ENCODE measurements at regions not wholly inside any gene's neighbourhood (a gene's known extent, or its start where the extent isn't known, plus 50 kb on each side); places are given as distances from the start of the nearest gene placed in this dataset.

- Histone ChIP-seq H3K27me3 (ENCODE audit: insufficient read depth) (no peaks in the 10 kb centered on the region), H3K4me1 (ENCODE audit: insufficient read depth) (peaks cover 27% of the 10 kb centered on the region), H3K79me2 (replicated peaks; ENCODE audit: insufficient read depth) (no peaks in the 10 kb centered on the region), H3K36me3 (ENCODE audit: insufficient read depth) (no peaks in the 10 kb centered on the region), H3K4me2 (no peak overlapping the region), H2AFZ (no peak overlapping the region), H3K27ac (ENCODE audit: low read depth) (no peak overlapping the region), H4K20me1 (replicated peaks; ENCODE audit: insufficient read depth) (no peaks in the 10 kb centered on the region), H3K9me2 (ENCODE audit: insufficient read depth) (peaks cover 5% of the 10 kb centered on the region; the same call in 1 of the 2 replicates), H3K4me3 (no peak overlapping the region), H3F3A (replicated peaks; ENCODE audit: low read depth) (no peaks in the 10 kb centered on the region)
- peaks cover 25% of the 10 kb centered on the region for H3K4me1 Mint-ChIP-seq
- no peaks in the 10 kb centered on the region for H3K27me3 Mint-ChIP-seq (ENCODE audit: insufficient read depth, low read depth, poor library complexity)
- DNase-seq (ENCODE audit: low spot score) (no peak), ATAC-seq (no peak)
- H3K27ac Mint-ChIP-seq, result no peak overlapping the region; the same call in 1 of the 2 replicates
- H3K9me3 Mint-ChIP-seq, result no peaks in the 10 kb centered on the region; the same call in 2 of the 3 replicates
- TF ChIP-seq ZNF114 (CRISPR knock-in tag; IDR thresholded peaks at IDR 0.05) (no peak), CREB1 (CRISPR knock-in tag; IDR thresholded peaks at IDR 0.05; ENCODE audit: low read depth) (no peak), EZH2phosphoT487 (IDR thresholded peaks at IDR 0.05; ENCODE audit: unreplicated experiment) (no peak), REST (IDR thresholded peaks at IDR 0.05; ENCODE audit: unreplicated experiment) (no peak), JUNB (IDR thresholded peaks at IDR 0.05; ENCODE audit: unreplicated experiment) (no peak)
- TF ChIP-seq, protein P1, sequence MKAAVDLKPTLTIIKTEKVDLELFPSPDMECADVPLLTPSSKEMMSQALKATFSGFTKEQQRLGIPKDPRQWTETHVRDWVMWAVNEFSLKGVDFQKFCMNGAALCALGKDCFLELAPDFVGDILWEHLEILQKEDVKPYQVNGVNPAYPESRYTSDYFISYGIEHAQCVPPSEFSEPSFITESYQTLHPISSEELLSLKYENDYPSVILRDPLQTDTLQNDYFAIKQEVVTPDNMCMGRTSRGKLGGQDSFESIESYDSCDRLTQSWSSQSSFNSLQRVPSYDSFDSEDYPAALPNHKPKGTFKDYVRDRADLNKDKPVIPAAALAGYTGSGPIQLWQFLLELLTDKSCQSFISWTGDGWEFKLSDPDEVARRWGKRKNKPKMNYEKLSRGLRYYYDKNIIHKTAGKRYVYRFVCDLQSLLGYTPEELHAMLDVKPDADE (IDR thresholded peaks at IDR 0.05), result no peak
- no peaks in the 10 kb centered on the region for H3K36me3 Mint-ChIP-seq (ENCODE audit: low read depth)
- no peak overlapping the region for H3K4me3 Mint-ChIP-seq
Observed at GRCh38 chr7:94054130-94054529, 50.0 kb upstream of the BET1 start.

DNA sequence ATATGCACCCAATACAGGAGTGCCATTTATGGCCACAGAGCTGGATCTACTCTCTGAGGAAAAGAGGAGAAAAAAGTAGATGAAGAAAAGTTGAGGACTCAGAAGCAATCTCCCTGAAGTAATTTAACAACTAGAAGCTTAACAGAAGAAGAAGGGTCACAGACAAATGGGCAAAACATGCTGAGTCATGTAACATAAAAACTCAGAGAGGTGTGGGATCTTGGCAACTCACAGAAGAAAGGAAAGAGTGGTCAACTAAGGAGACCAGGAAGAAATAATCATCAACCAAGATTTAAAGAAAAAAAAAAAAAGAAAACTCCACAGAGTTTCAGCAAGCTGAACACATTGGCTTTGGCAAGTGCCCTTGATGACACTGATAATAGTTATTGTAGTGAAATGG lies 51.8 kb upstream of the BET1 start:
- Mint-ChIP-seq H3K27me3 (ENCODE audit: insufficient read depth, low read depth, poor library complexity) (no peaks in the 10 kb centered on the region), H3K4me3 (no peak overlapping the region), H3K36me3 (ENCODE audit: low read depth) (no peaks in the 10 kb centered on the region), H3K4me1 (peaks cover 18% of the 10 kb centered on the region), H3K27ac (peak overlapping the region; percentile 36; the same call in 1 of the 2 replicates), H3K9me3 (no peaks in the 10 kb centered on the region; the same call in 2 of the 3 replicates)
- H3K27me3 ChIP-seq (ENCODE audit: insufficient read depth), result no peaks in the 10 kb centered on the region
- H3K4me2 ChIP-seq, result no peak overlapping the region
- H3F3A ChIP-seq (replicated peaks; ENCODE audit: low read depth), result no peaks in the 10 kb centered on the region
- H3K79me2 ChIP-seq (replicated peaks; ENCODE audit: insufficient read depth), result no peaks in the 10 kb centered on the region
- H3K36me3 ChIP-seq (ENCODE audit: insufficient read depth), result no peaks in the 10 kb centered on the region
- H3K4me1 ChIP-seq (ENCODE audit: insufficient read depth), result peaks cover 18% of the 10 kb centered on the region; the same call in 1 of the 2 replicates
- H3K9me2 ChIP-seq (ENCODE audit: insufficient read depth), result peaks cover 5% of the 10 kb centered on the region; the same call in 1 of the 2 replicates
- TF ChIP-seq STAT1 (IDR thresholded peaks at IDR 0.05; ENCODE audit: unreplicated experiment), result no peak
- TF ChIP-seq, protein P1 (IDR thresholded peaks at IDR 0.05), result no peak
- H2AFZ ChIP-seq, result 0 out of 2 replicates have a peak overlapping the region, but pooled peaks have one; percentile 30
- DNase-seq (ENCODE audit: low spot score) (no peak), ATAC-seq (no peak)
- no peak overlapping the region for H3K27ac ChIP-seq (ENCODE audit: low read depth)
- no peak overlapping the region for H3K4me3 ChIP-seq
- no peaks in the 10 kb centered on the region for H4K20me1 ChIP-seq (replicated peaks; ENCODE audit: insufficient read depth)
